BJ (cell line): ENCODE measurements at regions not wholly inside any gene's neighbourhood (a gene's known extent, or its start where the extent isn't known, plus 50 kb on each side); places are given as distances from the start of the nearest gene placed in this dataset.

Experiments
- CTCF ChIA-PET: fragments of 350-600 bp; formaldehyde crosslinking; extraction: SDS; loops from one replicate; lab custom pipeline; 2021; ENCODE audit warnings: antibody characterized with exemption, inconsistent platforms; lab: Yijun Ruan, JAX
- POLR2A ChIA-PET: fragments of 300-600 bp; sonication (Branson Sonifier 250); formaldehyde crosslinking; extraction: SDS; loops from one replicate; lab custom pipeline; 2021; ENCODE audit warnings: antibody characterized with exemption; lab: Charles Lee
- DNase-seq: peaks from one replicate; pipeline ENCODE4 v3.0.0-alpha.2; 2011; ENCODE audit warnings: low read depth
- H3K27me3 ChIP-seq: 2 replicates; pipeline ENCODE4 v1.6.0; 2011; ENCODE audit warnings: low read length; ENCODE audit not compliant: control insufficient read depth, insufficient read depth
- H3K36me3 ChIP-seq: 2 replicates; pipeline ENCODE4 v1.5.1; 2011; ENCODE audit warnings: low read length; ENCODE audit not compliant: control insufficient read depth, insufficient read depth
- H3K4me3 ChIP-seq: 2 replicates; pipeline ENCODE4 v1.5.1; 2011; ENCODE audit warnings: low read depth, mild to moderate bottlenecking, control low read depth, low read length
- TF ChIP-seq, protein P1 (sequence below): IDR thresholded peaks from 2 replicates; pipeline ENCODE4 v1.5.1; 2011; ENCODE audit warnings: low read depth, mild to moderate bottlenecking, control low read depth, inconsistent platforms, low read length, moderate library complexity; ENCODE audit not compliant: insufficient read depth

DNA sequence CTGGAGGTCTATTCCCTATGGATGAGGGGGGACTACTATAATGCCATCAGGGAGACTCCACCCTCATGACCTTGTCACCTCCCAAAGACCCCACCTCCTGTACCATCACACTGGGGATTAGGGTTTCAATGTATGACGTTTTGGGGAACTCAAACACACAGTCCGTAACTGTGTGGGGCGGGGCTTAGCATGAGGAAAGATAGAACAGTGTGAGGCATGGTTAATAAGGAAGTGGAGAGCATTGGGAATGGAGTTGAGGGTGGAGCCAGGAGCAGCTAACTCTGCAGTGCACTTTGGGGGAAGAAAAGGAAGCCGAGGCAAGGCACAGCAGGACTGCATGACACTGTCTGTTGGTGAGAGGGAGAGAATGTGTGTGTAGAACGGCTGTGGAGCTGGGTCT is 90.9 kb upstream of the AGBL1 start:
- CTCF ChIA-PET: no interaction called here
- H3K36me3 ChIP-seq: no peaks in the 10 kb centered on the region
- no peak overlapping the region for H3K4me3 ChIP-seq
- H3K27me3 ChIP-seq: no peaks in the 10 kb centered on the region
- DNase-seq: no peak
- TF ChIP-seq, protein P1, sequence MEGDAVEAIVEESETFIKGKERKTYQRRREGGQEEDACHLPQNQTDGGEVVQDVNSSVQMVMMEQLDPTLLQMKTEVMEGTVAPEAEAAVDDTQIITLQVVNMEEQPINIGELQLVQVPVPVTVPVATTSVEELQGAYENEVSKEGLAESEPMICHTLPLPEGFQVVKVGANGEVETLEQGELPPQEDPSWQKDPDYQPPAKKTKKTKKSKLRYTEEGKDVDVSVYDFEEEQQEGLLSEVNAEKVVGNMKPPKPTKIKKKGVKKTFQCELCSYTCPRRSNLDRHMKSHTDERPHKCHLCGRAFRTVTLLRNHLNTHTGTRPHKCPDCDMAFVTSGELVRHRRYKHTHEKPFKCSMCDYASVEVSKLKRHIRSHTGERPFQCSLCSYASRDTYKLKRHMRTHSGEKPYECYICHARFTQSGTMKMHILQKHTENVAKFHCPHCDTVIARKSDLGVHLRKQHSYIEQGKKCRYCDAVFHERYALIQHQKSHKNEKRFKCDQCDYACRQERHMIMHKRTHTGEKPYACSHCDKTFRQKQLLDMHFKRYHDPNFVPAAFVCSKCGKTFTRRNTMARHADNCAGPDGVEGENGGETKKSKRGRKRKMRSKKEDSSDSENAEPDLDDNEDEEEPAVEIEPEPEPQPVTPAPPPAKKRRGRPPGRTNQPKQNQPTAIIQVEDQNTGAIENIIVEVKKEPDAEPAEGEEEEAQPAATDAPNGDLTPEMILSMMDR: no peak
- POLR2A ChIA-PET: no interaction called here

DNA sequence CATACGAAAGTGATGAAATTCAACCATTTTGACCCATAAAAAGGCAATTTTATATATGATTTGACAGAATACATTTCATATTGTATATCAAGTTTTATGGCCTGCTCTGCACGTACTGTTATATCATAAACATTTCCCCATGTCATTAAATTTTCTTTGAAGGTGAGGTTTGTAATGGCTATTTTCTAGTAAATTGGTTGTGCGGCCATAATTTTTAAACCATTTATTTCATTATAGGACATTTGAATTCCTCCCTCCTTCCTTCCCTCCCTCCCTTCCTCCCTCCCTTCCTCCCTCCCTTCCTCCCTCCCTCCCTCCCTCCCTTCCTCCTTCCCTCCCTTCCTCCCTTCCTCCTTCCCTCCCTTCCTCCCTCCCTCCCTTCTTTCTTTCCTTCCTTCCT is 87.4 kb upstream of the AGBL1 start:
- Histone ChIP-seq H3K4me3 (no peak overlapping the region), H3K36me3 (no peaks in the 10 kb centered on the region), H3K27me3 (no peaks in the 10 kb centered on the region)
- ChIA-PET POLR2A (no interaction called here), CTCF (no interaction called here)
- DNase-seq: no peak
- TF ChIP-seq, protein P1: no peak

DNA sequence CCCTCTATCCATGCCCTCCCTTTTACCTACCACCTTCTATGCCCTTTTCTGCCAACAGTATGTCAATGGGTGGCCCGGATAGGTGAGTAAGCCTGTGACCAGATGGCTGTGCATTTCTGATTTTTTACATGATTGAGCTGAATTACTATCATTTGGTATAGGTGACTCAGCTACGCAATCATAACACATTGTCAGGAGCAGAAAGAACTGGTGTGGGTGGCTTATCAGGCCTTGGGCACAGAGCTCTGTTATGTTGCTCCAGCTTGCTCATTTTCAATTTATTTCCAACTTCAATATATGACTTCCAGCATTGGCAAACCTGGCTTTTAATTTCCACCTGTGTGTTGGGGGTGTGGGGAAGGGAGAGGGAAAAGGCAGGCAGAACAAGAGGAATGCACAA is 86.6 kb upstream of the AGBL1 start:
- no peak for DNase-seq
- TF ChIP-seq, protein P1: no peak

DNA sequence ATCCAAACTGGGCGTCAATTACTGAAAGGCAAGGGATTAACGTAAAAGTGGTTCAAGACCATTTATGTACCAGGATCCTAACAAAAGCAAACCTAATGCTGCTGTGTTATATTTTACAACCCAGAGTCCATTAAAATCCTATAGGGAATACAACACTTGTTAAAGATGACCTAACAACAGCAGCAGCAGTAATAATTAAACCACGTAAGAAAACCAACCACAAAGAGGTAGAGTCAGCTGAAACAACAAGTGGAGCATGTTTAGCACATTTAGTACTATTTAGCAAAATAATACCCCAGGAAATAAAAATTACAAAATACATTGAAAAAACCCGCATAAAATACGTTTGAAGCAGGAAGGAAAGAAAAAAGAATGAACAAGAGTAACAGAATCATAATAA is 82.1 kb upstream of the AGBL1 start:
- ChIA-PET CTCF (no interaction called here), POLR2A (no interaction called here)
- no peaks in the 10 kb centered on the region for H3K36me3 ChIP-seq
- H3K4me3 ChIP-seq: no peak overlapping the region
- no peaks in the 10 kb centered on the region for H3K27me3 ChIP-seq
- DNase-seq: no peak
- TF ChIP-seq, protein P1: no peak

More for the DNA sequence above, 86.6 kb upstream of the AGBL1 start:
- Histone ChIP-seq H3K27me3 (no peaks in the 10 kb centered on the region), H3K4me3 (no peak overlapping the region), H3K36me3 (no peaks in the 10 kb centered on the region)
- CTCF ChIA-PET: no interaction called here
- POLR2A ChIA-PET: no interaction called here

DNA sequence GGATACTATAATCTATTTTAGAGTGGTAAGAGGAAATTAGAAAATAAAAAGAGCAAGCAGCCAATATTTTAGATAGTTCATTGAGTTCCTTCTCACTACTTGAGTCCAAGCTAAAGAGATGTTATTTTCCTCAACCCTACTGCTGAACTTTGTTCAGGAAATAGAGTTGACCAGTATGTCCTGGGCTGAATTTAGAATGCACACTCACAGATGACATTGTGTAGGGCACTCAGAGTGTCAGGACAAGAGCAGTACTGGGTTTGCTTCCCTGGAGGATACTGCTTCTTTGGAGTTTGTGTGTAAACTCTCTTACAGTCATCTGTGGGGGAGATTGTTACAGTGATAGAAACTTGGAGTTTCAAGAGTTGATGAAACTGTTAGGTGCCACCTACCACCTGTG is 80.0 kb upstream of the AGBL1 start:
- TF ChIP-seq, protein P1: no peak
- no peak for DNase-seq
- Histone ChIP-seq H3K4me3 (no peak overlapping the region), H3K27me3 (no peaks in the 10 kb centered on the region), H3K36me3 (no peaks in the 10 kb centered on the region)
- ChIA-PET POLR2A (no interaction called here), CTCF (no interaction called here)
